ENCODE measurements at regions not wholly inside any gene's neighbourhood (a gene's known extent, or its start where the extent isn't known, plus 50 kb on each side); places are given as distances from the start of the nearest gene placed in this dataset.
"Not testable (repeated sequence)": the region's sequence is repeated elsewhere in the genome, so short reads cannot be mapped to it uniquely, and the experiment has no call there.

DNA sequence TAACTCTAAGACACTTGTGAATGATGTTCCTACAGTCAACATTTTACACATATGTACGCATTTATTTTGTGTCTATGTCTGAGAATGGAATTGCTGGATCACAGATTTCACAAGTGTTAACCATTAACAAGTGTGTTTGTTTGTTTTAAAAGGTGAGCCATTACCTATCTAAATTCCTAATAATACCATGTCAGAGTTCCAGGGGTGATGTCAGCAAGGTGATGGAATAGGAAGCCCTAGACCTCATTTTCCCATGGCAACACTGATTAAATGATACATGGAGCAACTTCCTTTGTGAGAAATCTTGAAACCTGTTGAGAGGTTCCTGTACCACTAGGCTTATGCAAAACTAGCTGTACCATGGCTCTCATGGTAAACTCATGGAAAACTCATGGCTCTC lies 309.7 kb downstream of the CYLC2 start:
- Histone ChIP-seq H3K36me3 (ENCODE audit: control insufficient read depth in 3 of 3, insufficient read depth in 2 of 3, low read depth in 1 of 3, low read length in 3 of 3) (no peaks in the 10 kb centered on the region), H3K9me3 (ENCODE audit: control insufficient read depth in 2 of 2, insufficient read depth in 1 of 2, low read depth in 1 of 2, low read length in 1 of 2) (peaks cover 0 to 4% of the 10 kb centered on the region in 2 donors), H3K27me3 (ENCODE audit: control insufficient read depth in 3 of 3, insufficient read depth in 3 of 3, low read length in 3 of 3) (no peaks in the 10 kb centered on the region), H3K4me3 (ENCODE audit: low read depth in 1 of 3, low read length in 3 of 3) (no peak overlapping the region), H3K4me1 (ENCODE audit: control insufficient read depth in 3 of 3, insufficient read depth in 2 of 3, low read depth in 1 of 3, low read length in 2 of 3) (no peaks in the 10 kb centered on the region), H3K27ac (ENCODE audit: low read depth in 1 of 3, low read length in 2 of 3) (no peak overlapping the region)
- 62 to 84% (median 78%) methylated on average over 1 of the region's 1 CpG for WGBS, 3 donors
- DNase-seq (no peak), FAIRE-seq (no peak)

- Histone ChIP-seq H3K4me1 (ENCODE audit: control insufficient read depth in 3 of 3, insufficient read depth in 2 of 3, low read depth in 1 of 3, low read length in 2 of 3) (no peaks in the 10 kb centered on the region), H3K36me3 (ENCODE audit: control insufficient read depth in 3 of 3, insufficient read depth in 2 of 3, low read depth in 1 of 3, low read length in 3 of 3) (no peaks in the 10 kb centered on the region), H3K27me3 (ENCODE audit: control insufficient read depth in 3 of 3, insufficient read depth in 3 of 3, low read length in 3 of 3) (no peaks in the 10 kb centered on the region), H3K9me3 (ENCODE audit: control insufficient read depth in 2 of 2, insufficient read depth in 1 of 2, low read depth in 1 of 2, low read length in 1 of 2) (no peaks in the 10 kb centered on the region), H3K27ac (ENCODE audit: low read depth in 1 of 3, low read length in 2 of 3) (no peak overlapping the region), H3K4me3 (ENCODE audit: low read depth in 1 of 3, low read length in 3 of 3) (no peak overlapping the region)
- FAIRE-seq: no peak
- WGBS, 3 donors: 30 to 38% (median 36%) methylated on average over 4 of the region's 4 CpGs
- DNase-seq: no peak
These were observed 324.8 kb downstream of the CYLC2 start for GRCh38 chr9:103319979-103320378.

GRCh38 chr9:103323699-103324098 lies 328.6 kb downstream of the CYLC2 start:
- WGBS, 3 donors: 48 to 97% (median 83%) methylated on average over 1 of the region's 1 CpG
- Histone ChIP-seq H3K27me3 (ENCODE audit: control insufficient read depth in 3 of 3, insufficient read depth in 3 of 3, low read length in 3 of 3) (no peaks in the 10 kb centered on the region), H3K27ac (ENCODE audit: low read depth in 1 of 3, low read length in 2 of 3) (no peak overlapping the region), H3K36me3 (ENCODE audit: control insufficient read depth in 3 of 3, insufficient read depth in 2 of 3, low read depth in 1 of 3, low read length in 3 of 3) (no peaks in the 10 kb centered on the region), H3K4me1 (ENCODE audit: control insufficient read depth in 3 of 3, insufficient read depth in 2 of 3, low read depth in 1 of 3, low read length in 2 of 3) (no peaks in the 10 kb centered on the region), H3K4me3 (ENCODE audit: low read depth in 1 of 3, low read length in 3 of 3) (no peak overlapping the region), H3K9me3 (ENCODE audit: control insufficient read depth in 2 of 2, insufficient read depth in 1 of 2, low read depth in 1 of 2, low read length in 1 of 2) (no peaks in the 10 kb centered on the region)
- no peak for DNase-seq
- no peak for FAIRE-seq

DNA sequence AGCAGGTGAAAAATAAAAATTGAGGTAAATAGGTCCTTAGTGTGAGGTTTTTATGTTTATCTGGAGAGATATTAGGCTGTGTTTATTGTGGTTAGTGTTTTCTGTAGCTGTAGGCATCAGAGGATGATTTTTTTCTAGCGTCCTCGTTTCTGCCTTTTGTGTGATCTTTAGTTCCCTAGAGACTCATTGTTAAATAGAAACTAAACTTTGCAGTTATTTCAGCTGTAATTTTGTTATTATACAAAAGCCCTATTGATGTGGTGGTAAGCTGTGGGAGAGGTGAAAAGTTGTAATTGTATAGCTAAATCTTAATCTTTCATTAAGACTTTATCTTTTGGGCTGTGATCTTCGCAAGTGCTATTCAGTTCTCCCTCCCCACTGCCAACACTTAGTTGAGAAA lies 340.3 kb downstream of the CYLC2 start:
- FAIRE-seq: no peak
- Histone ChIP-seq H3K9me3 (ENCODE audit: control insufficient read depth in 2 of 2, insufficient read depth in 1 of 2, low read depth in 1 of 2, low read length in 1 of 2) (no peaks in the 10 kb centered on the region), H3K36me3 (ENCODE audit: control insufficient read depth in 3 of 3, insufficient read depth in 2 of 3, low read depth in 1 of 3, low read length in 3 of 3) (no peaks in the 10 kb centered on the region), H3K4me3 (ENCODE audit: low read depth in 1 of 3, low read length in 3 of 3) (no peak overlapping the region), H3K4me1 (ENCODE audit: control insufficient read depth in 3 of 3, insufficient read depth in 2 of 3, low read depth in 1 of 3, low read length in 2 of 3) (no peaks in the 10 kb centered on the region), H3K27ac (ENCODE audit: low read depth in 1 of 3, low read length in 2 of 3) (no peak overlapping the region), H3K27me3 (ENCODE audit: control insufficient read depth in 3 of 3, insufficient read depth in 3 of 3, low read length in 3 of 3) (no peaks in the 10 kb centered on the region)
- 76 to 83% (median 81%) methylated on average over 3 of the region's 3 CpGs for WGBS, 3 donors
- no peak for DNase-seq

GRCh38 chr9:103355000-103355399 lies 359.9 kb downstream of the CYLC2 start:
- FAIRE-seq: no peak
- WGBS, 3 donors: 89 to 92% (median 89%) methylated on average over 2 of the region's 2 CpGs
- Histone ChIP-seq H3K36me3 (ENCODE audit: control insufficient read depth in 3 of 3, insufficient read depth in 2 of 3, low read depth in 1 of 3, low read length in 3 of 3) (no peaks in the 10 kb centered on the region), H3K27me3 (ENCODE audit: control insufficient read depth in 3 of 3, insufficient read depth in 3 of 3, low read length in 3 of 3) (no peaks in the 10 kb centered on the region), H3K4me1 (ENCODE audit: control insufficient read depth in 3 of 3, insufficient read depth in 2 of 3, low read depth in 1 of 3, low read length in 2 of 3) (no peaks in the 10 kb centered on the region), H3K4me3 (ENCODE audit: low read depth in 1 of 3, low read length in 3 of 3) (no peak overlapping the region), H3K27ac (ENCODE audit: low read depth in 1 of 3, low read length in 2 of 3) (no peak overlapping the region), H3K9me3 (ENCODE audit: control insufficient read depth in 2 of 2, insufficient read depth in 1 of 2, low read depth in 1 of 2, low read length in 1 of 2) (peaks cover 0 to 5% of the 10 kb centered on the region in 2 donors)
- DNase-seq: no peak

DNA sequence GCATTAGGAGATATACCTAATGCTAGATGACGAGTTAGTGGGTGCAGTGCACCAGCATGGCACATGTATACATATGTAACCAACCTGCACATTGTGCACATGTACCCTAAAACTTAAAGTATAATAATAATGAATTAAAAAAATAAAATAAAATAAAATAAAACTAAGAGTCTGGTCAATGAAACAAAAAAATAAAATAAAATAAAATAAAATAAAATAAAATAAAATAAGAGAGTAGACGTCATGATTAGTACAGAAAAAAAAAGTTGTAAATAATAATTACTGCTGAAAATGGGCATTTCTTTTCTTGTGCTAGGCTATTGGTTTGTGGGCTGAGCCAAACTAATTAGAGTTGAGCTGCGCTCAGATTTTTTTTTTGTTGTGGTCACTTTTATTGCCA lies 362.8 kb downstream of the CYLC2 start:
- FAIRE-seq: not testable (repeated sequence)

GRCh38 chr9:103361906-103362305 lies 366.8 kb downstream of the CYLC2 start:
- Histone ChIP-seq H3K36me3 (ENCODE audit: control insufficient read depth in 3 of 3, insufficient read depth in 2 of 3, low read depth in 1 of 3, low read length in 3 of 3) (no peaks in the 10 kb centered on the region), H3K4me1 (ENCODE audit: control insufficient read depth in 3 of 3, insufficient read depth in 2 of 3, low read depth in 1 of 3, low read length in 2 of 3) (no peaks in the 10 kb centered on the region), H3K9me3 (ENCODE audit: control insufficient read depth in 2 of 2, insufficient read depth in 1 of 2, low read depth in 1 of 2, low read length in 1 of 2) (peaks cover 0 to 2% of the 10 kb centered on the region in 2 donors), H3K27me3 (ENCODE audit: control insufficient read depth in 3 of 3, insufficient read depth in 3 of 3, low read length in 3 of 3) (no peaks in the 10 kb centered on the region), H3K27ac (ENCODE audit: low read depth in 1 of 3, low read length in 2 of 3) (no peak overlapping the region), H3K4me3 (ENCODE audit: low read depth in 1 of 3, low read length in 3 of 3) (no peak overlapping the region)
- FAIRE-seq (no peak), DNase-seq (no peak)

More for the DNA sequence above, 362.8 kb downstream of the CYLC2 start:
- not testable (repeated sequence) for H3K27ac ChIP-seq (ENCODE audit: low read depth in 1 of 3, low read length in 2 of 3); H3K9me3 ChIP-seq (ENCODE audit: control insufficient read depth in 2 of 2, insufficient read depth in 1 of 2, low read depth in 1 of 2, low read length in 1 of 2); DNase-seq; H3K4me3 ChIP-seq (ENCODE audit: low read depth in 1 of 3, low read length in 3 of 3); H3K27me3 ChIP-seq (ENCODE audit: control insufficient read depth in 3 of 3, insufficient read depth in 3 of 3, low read length in 3 of 3); H3K4me1 ChIP-seq (ENCODE audit: control insufficient read depth in 3 of 3, insufficient read depth in 2 of 3, low read depth in 1 of 3, low read length in 2 of 3); H3K36me3 ChIP-seq (ENCODE audit: control insufficient read depth in 3 of 3, insufficient read depth in 2 of 3, low read depth in 1 of 3, low read length in 3 of 3)
- WGBS, 3 donors: 80 to 96% (median 91%) methylated on average over 2 to 3 of the region's 3 CpGs

- FAIRE-seq: no peak
- Histone ChIP-seq H3K4me1 (ENCODE audit: control insufficient read depth in 3 of 3, insufficient read depth in 2 of 3, low read depth in 1 of 3, low read length in 2 of 3) (no peaks in the 10 kb centered on the region), H3K4me3 (ENCODE audit: low read depth in 1 of 3, low read length in 3 of 3) (no peak overlapping the region), H3K27me3 (ENCODE audit: control insufficient read depth in 3 of 3, insufficient read depth in 3 of 3, low read length in 3 of 3) (no peaks in the 10 kb centered on the region), H3K9me3 (ENCODE audit: control insufficient read depth in 2 of 2, insufficient read depth in 1 of 2, low read depth in 1 of 2, low read length in 1 of 2) (peaks cover 0 to 2% of the 10 kb centered on the region in 2 donors), H3K27ac (ENCODE audit: low read depth in 1 of 3, low read length in 2 of 3) (no peak overlapping the region), H3K36me3 (ENCODE audit: control insufficient read depth in 3 of 3, insufficient read depth in 2 of 3, low read depth in 1 of 3, low read length in 3 of 3) (no peaks in the 10 kb centered on the region)
- DNase-seq: no peak
These were observed 367.9 kb downstream of the CYLC2 start for GRCh38 chr9:103362986-103363385.

- no peak for DNase-seq
- no peak for FAIRE-seq
- Histone ChIP-seq H3K36me3 (ENCODE audit: control insufficient read depth in 3 of 3, insufficient read depth in 2 of 3, low read depth in 1 of 3, low read length in 3 of 3) (no peaks in the 10 kb centered on the region), H3K9me3 (ENCODE audit: control insufficient read depth in 2 of 2, insufficient read depth in 1 of 2, low read depth in 1 of 2, low read length in 1 of 2) (no peaks in the 10 kb centered on the region), H3K27ac (ENCODE audit: low read depth in 1 of 3, low read length in 2 of 3) (no peak overlapping the region), H3K4me1 (ENCODE audit: control insufficient read depth in 3 of 3, insufficient read depth in 2 of 3, low read depth in 1 of 3, low read length in 2 of 3) (no peaks in the 10 kb centered on the region), H3K4me3 (ENCODE audit: low read depth in 1 of 3, low read length in 3 of 3) (no peak overlapping the region), H3K27me3 (ENCODE audit: control insufficient read depth in 3 of 3, insufficient read depth in 3 of 3, low read length in 3 of 3) (no peaks in the 10 kb centered on the region)
- 70 to 75% (median 71%) methylated on average over 2 of the region's 2 CpGs for WGBS, 3 donors
These were observed 369.6 kb downstream of the CYLC2 start for GRCh38 chr9:103364753-103365152.
